ENCODE measurements at regions not wholly inside any gene's neighbourhood (a gene's known extent, or its start where the extent isn't known, plus 50 kb on each side); places are given as distances from the start of the nearest gene placed in this dataset.
"Not testable (repeated sequence)": the region's sequence is repeated elsewhere in the genome, so short reads cannot be mapped to it uniquely, and the experiment has no call there.

GRCh38 chr3:198157231-198157868 is 197.3 kb downstream of the LMLN start:
- not testable (repeated sequence) for DNase-seq (ENCODE audit: low read depth); H3K4me3 ChIP-seq (ENCODE audit: low read depth, low read length)

GRCh38 chr3:198158007-198158406 is 198.0 kb downstream of the LMLN start:
- H3K4me3 ChIP-seq (ENCODE audit: low read depth, low read length); DNase-seq (ENCODE audit: low read depth): not testable (repeated sequence)

GRCh38 chr3:198167339-198168039 is 207.5 kb downstream of the LMLN start:
- peak; percentile 46 for TF ChIP-seq CTCF (conservative IDR thresholded peaks at IDR 0.05; ENCODE audit: low read depth, low read length)
- H3K4me3 ChIP-seq (ENCODE audit: low read depth, low read length) = not testable (repeated sequence)
- DNase-seq (ENCODE audit: low read depth) = peak; percentile 60

GRCh38 chr3:198170781-198171180 is 210.8 kb downstream of the LMLN start:
- DNase-seq (ENCODE audit: low read depth); H3K4me3 ChIP-seq (ENCODE audit: low read depth, low read length): not testable (repeated sequence)

GRCh38 chr3:198173080-198173479 is 213.1 kb downstream of the LMLN start:
- H3K4me3 ChIP-seq (ENCODE audit: low read depth, low read length); DNase-seq (ENCODE audit: low read depth): not testable (repeated sequence)

- DNase-seq (ENCODE audit: low read depth); H3K4me3 ChIP-seq (ENCODE audit: low read depth, low read length): not testable (repeated sequence)
These were observed 214.0 kb downstream of the LMLN start for GRCh38 chr3:198173929-198174574.

Data from choroid plexus epithelial cell (primary cell).